ENCODE measurements at regions not wholly inside any gene's neighbourhood (a gene's known extent, or its start where the extent isn't known, plus 50 kb on each side); places are given as distances from the start of the nearest gene placed in this dataset.
A peak's percentile ranks its signal among the peaks of the same experiment; 100 is the strongest.

DNA sequence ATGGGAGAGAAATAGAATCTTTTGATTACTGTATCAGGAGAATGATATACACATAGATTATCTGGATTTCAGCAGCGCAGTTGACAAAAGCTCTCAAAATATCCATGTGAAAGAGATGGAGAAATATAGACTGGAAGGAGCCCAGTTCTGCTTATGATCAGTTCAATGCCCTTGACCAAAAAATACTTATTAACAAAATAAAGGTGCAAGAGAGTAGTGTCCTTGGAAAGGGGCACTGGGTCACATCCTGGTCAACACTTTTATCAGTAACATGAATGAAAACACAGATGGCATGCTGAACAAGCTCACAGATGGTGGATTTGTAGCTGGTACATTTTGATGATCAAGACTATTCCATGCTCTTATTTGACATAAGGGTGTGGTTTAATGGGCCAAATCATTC lies 63.9 kb upstream of the PLEKHG1 start (continued):
- TF ChIP-seq, protein P1, sequence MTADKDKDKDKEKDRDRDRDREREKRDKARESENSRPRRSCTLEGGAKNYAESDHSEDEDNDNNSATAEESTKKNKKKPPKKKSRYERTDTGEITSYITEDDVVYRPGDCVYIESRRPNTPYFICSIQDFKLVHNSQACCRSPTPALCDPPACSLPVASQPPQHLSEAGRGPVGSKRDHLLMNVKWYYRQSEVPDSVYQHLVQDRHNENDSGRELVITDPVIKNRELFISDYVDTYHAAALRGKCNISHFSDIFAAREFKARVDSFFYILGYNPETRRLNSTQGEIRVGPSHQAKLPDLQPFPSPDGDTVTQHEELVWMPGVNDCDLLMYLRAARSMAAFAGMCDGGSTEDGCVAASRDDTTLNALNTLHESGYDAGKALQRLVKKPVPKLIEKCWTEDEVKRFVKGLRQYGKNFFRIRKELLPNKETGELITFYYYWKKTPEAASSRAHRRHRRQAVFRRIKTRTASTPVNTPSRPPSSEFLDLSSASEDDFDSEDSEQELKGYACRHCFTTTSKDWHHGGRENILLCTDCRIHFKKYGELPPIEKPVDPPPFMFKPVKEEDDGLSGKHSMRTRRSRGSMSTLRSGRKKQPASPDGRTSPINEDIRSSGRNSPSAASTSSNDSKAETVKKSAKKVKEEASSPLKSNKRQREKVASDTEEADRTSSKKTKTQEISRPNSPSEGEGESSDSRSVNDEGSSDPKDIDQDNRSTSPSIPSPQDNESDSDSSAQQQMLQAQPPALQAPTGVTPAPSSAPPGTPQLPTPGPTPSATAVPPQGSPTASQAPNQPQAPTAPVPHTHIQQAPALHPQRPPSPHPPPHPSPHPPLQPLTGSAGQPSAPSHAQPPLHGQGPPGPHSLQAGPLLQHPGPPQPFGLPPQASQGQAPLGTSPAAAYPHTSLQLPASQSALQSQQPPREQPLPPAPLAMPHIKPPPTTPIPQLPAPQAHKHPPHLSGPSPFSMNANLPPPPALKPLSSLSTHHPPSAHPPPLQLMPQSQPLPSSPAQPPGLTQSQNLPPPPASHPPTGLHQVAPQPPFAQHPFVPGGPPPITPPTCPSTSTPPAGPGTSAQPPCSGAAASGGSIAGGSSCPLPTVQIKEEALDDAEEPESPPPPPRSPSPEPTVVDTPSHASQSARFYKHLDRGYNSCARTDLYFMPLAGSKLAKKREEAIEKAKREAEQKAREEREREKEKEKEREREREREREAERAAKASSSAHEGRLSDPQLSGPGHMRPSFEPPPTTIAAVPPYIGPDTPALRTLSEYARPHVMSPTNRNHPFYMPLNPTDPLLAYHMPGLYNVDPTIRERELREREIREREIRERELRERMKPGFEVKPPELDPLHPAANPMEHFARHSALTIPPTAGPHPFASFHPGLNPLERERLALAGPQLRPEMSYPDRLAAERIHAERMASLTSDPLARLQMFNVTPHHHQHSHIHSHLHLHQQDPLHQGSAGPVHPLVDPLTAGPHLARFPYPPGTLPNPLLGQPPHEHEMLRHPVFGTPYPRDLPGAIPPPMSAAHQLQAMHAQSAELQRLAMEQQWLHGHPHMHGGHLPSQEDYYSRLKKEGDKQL (CRISPR knock-in tag; IDR thresholded peaks at IDR 0.05; ENCODE audit: low read depth): 0 out of 2 replicates have a peak, but pooled peaks have one; percentile 44
- TF ChIP-seq ZNF256 (CRISPR knock-in tag; conservative IDR thresholded peaks at IDR 0.05): no peak
- no peak for TF ChIP-seq NFKB2 (CRISPR knock-in tag; IDR thresholded peaks at IDR 0.05; ENCODE audit: borderline replicate concordance)
- TF ChIP-seq, protein P2, sequence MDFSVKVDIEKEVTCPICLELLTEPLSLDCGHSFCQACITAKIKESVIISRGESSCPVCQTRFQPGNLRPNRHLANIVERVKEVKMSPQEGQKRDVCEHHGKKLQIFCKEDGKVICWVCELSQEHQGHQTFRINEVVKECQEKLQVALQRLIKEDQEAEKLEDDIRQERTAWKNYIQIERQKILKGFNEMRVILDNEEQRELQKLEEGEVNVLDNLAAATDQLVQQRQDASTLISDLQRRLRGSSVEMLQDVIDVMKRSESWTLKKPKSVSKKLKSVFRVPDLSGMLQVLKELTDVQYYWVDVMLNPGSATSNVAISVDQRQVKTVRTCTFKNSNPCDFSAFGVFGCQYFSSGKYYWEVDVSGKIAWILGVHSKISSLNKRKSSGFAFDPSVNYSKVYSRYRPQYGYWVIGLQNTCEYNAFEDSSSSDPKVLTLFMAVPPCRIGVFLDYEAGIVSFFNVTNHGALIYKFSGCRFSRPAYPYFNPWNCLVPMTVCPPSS (IDR thresholded peaks at IDR 0.05): no peak
- TF ChIP-seq, protein P3, sequence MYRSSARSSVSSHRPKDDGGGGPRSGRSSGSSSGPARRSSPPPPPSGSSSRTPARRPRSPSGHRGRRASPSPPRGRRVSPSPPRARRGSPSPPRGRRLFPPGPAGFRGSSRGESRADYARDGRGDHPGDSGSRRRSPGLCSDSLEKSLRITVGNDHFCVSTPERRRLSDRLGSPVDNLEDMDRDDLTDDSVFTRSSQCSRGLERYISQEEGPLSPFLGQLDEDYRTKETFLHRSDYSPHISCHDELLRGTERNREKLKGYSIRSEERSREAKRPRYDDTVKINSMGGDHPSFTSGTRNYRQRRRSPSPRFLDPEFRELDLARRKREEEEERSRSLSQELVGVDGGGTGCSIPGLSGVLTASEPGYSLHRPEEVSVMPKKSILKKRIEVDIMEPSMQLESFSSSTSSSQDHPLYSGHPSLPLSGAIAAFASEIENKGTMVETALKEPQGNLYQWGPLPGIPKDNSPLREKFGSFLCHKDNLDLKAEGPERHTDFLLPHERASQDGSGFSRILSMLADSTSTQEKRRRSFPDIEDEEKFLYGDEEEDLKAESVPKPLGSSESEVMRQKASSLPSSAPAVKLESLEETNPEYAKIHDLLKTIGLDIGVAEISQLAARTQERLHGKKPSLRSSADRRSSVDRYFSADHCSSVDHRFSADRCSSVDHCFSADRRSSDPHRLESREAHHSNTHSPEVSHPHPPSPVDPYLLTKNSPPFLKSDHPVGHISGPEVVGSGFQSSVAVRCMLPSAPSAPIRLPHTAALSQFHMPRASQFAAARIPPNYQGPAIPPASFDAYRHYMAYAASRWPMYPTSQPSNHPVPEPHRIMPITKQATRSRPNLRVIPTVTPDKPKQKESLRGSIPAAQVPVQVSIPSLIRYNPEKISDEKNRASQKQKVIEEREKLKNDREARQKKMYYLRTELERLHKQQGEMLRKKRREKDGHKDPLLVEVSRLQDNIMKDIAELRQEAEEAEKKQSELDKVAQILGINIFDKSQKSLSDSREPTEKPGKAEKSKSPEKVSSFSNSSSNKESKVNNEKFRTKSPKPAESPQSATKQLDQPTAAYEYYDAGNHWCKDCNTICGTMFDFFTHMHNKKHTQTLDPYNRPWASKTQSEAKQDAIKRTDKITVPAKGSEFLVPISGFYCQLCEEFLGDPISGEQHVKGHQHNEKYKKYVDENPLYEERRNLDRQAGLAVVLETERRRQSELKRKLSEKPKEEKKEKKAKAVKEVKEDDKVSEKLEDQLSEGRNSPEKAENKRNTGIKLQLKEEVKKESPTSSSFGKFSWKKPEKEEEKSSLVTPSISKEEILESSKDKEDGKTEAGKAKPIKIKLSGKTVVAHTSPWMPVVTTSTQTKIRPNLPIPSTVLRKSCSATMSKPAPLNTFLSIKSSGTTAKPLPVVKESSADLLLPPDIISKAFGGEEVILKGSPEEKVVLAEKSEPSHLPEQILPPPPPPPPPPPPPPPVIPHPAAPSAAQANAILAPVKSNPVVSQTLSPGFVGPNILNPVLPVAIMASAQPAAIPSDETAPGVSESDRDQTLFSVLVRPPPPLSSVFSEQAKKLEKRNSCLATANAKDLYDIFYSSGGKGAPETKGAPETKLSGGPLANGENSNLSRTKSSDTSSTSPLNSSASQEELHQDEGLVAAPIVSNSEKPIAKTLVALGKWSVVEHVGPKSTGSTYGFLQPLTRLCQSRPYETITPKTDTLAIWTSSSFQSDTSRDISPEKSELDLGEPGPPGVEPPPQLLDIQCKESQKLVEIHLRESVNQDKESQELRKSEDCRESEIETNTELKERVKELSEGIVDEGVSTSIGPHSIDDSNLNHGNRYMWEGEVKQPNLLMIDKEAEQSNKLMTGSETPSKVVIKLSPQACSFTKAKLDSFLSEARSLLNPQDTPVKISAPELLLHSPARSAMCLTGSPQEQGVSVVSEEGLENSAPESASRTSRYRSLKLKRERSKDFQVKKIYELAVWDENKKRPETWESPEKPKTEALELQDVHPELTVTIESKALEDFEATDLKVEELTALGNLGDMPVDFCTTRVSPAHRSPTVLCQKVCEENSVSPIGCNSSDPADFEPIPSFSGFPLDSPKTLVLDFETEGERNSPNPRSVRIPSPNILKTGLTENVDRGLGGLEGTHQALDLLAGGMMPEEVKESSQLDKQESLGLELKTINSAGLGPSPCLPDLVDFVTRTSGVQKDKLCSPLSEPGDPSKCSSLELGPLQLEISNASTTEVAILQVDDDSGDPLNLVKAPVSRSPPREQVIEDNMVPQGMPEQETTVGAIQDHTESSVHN (CRISPR knock-in tag; IDR thresholded peaks at IDR 0.05): no peak
- TF ChIP-seq MTA3 (CRISPR knock-in tag; IDR thresholded peaks at IDR 0.05): no peak
- TF ChIP-seq ZNF724P (CRISPR knock-in tag; IDR thresholded peaks at IDR 0.05; ENCODE audit: borderline replicate concordance): no peak
- no peak for TF ChIP-seq EZH2 (conservative IDR thresholded peaks at IDR 0.05; ENCODE audit: low read depth, low read length)
- TF ChIP-seq NR2C2 (CRISPR knock-in tag; IDR thresholded peaks at IDR 0.05; ENCODE audit: borderline replicate concordance): no peak
- TF ChIP-seq, protein P4, sequence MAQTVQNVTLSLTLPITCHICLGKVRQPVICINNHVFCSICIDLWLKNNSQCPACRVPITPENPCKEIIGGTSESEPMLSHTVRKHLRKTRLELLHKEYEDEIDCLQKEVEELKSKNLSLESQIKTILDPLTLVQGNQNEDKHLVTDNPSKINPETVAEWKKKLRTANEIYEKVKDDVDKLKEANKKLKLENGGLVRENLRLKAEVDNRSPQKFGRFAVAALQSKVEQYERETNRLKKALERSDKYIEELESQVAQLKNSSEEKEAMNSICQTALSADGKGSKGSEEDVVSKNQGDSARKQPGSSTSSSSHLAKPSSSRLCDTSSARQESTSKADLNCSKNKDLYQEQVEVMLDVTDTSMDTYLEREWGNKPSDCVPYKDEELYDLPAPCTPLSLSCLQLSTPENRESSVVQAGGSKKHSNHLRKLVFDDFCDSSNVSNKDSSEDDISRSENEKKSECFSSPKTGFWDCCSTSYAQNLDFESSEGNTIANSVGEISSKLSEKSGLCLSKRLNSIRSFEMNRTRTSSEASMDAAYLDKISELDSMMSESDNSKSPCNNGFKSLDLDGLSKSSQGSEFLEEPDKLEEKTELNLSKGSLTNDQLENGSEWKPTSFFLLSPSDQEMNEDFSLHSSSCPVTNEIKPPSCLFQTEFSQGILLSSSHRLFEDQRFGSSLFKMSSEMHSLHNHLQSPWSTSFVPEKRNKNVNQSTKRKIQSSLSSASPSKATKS (CRISPR knock-in tag; IDR thresholded peaks at IDR 0.05): no peak
- peak; percentile 28; the same call in 1 of the 2 replicates for TF ChIP-seq ISL2 (CRISPR knock-in tag; IDR thresholded peaks at IDR 0.05)
- no peak for TF ChIP-seq CREB1 (IDR thresholded peaks at IDR 0.05)
- TF ChIP-seq CREB1 (CRISPR knock-in tag; IDR thresholded peaks at IDR 0.05): no peak; the same call in 1 of the 2 replicates
- TF ChIP-seq RORA (CRISPR knock-in tag; IDR thresholded peaks at IDR 0.05): no peak

Measured in HepG2 (cell line).